HG02938 (cell line): ENCODE measurements at regions not wholly inside any gene's neighbourhood (a gene's known extent, or its start where the extent isn't known, plus 50 kb on each side); places are given as distances from the start of the nearest gene placed in this dataset.

ENCODE experiments used
- ATAC-seq: cut with Tn5 transposase; IDR thresholded peaks from one replicate; pipeline ENCODE4 v1.9.1; 2021; ENCODE audit warnings: mild to moderate bottlenecking, moderate library complexity; ENCODE audit not compliant: unreplicated experiment

GRCh38 chr5:54927097-54927746 lies 58.2 kb downstream of the ESM1 start:
- no peak for ATAC-seq

GRCh38 chr5:54924487-54924886 lies 60.9 kb downstream of the ESM1 start:
- ATAC-seq, result no peak

GRCh38 chr5:54917323-54917722 lies 68.1 kb downstream of the ESM1 start:
- ATAC-seq, result no peak

GRCh38 chr5:54915466-54916027 lies 69.8 kb downstream of the ESM1 start:
- no peak for ATAC-seq

- no peak for ATAC-seq
Measured at GRCh38 chr5:54912021-54912420, 73.4 kb downstream of the ESM1 start.

DNA sequence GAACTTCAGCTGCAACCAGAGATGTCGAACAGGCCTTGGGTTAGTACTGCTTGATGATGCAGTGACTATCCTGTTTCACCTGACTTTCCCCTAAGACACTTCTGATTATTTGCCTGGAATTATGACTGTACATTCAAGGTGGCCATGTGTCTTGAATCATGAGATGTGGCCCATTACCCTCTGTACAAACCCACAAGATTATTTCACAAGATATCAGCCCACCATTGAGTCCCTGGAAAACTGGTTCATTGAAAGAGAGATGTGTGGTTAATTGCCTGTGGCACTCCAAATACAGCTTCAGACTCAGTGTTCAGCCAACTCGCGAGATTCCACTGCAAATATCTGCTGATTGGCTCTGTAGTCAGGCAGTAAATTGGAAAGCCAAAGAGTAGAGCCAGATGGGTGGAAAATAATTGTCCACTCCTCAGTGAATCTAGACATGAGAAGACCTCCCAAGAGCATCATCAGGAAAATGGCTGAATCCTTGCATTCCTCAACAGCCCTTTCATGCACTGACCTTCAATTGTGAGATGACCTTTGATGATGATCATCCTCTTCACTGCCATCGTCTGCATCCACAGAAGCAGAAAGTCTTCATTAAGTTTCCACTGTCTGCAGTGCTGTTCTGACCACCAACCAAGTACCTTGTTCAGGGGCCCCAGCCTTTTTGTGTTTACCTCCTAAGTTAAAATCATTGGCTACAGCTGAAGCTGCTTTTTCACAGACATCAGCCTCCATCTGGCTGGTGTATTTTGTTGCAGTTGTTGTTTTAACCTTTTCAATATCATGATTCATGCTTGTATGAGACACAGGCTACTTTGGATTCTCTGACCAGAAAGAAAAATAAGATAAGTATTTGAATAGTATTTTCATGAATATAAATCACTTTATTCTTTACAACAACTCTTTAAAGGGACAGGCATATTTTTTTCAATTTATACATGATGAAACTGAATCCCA lies 75.2 kb downstream of the ESM1 start:
- ATAC-seq, result no peak

- ATAC-seq, result no peak
Measured at GRCh38 chr5:54908774-54909525, 76.4 kb downstream of the ESM1 start.

DNA sequence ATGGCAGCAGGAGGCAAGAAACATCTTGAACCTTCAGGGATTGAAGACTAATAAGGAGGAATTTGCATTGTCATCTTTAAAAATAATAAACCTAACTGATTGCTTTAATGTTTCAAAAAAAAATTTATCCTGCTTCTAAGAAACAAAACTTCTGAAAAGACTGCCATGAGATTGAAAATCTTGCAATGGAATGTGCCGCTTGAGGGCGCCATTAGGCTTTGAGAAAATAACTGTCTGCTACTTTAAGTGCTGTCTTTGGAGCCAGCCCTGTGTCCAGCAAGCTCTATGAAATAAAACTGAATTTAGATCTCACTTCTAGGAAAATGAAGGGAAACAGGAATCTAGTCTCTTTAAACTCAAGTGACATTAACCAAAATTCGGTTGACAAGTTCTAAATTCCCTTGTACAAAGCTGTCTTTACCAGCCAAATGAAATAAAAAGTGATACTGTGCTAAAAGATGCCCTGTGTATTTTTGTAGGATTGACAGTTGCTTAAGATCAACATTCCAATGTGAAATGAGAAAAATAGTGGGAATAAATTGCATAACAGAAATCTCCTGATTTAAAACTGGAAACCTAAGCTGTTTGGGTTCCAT lies 79.4 kb downstream of the ESM1 start:
- no peak for ATAC-seq

GRCh38 chr5:54905246-54905795 lies 80.1 kb downstream of the ESM1 start:
- no peak for ATAC-seq

DNA sequence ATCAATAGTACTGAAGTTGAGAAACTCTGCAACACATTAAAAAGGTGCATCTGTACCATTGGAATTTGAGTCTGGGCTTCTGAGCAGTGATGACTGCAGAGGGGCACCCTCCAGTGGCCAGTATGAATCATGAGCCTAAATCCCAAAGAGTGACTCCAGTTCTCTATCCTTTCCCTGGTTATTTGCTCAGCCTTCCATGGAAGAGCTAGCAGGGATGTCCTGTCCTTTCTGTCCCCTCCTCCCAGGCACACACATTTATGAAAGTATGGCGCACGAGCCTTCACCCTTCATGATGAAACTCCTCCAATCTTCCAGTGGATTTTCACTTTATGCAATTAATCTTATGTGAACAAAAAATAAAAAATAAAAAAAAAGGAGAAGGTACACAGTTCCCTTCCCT lies 81.0 kb downstream of the ESM1 start:
- no peak for ATAC-seq

- peak; percentile 100 for ATAC-seq
Measured at GRCh38 chr5:54902791-54903473, 82.5 kb downstream of the ESM1 start.

DNA sequence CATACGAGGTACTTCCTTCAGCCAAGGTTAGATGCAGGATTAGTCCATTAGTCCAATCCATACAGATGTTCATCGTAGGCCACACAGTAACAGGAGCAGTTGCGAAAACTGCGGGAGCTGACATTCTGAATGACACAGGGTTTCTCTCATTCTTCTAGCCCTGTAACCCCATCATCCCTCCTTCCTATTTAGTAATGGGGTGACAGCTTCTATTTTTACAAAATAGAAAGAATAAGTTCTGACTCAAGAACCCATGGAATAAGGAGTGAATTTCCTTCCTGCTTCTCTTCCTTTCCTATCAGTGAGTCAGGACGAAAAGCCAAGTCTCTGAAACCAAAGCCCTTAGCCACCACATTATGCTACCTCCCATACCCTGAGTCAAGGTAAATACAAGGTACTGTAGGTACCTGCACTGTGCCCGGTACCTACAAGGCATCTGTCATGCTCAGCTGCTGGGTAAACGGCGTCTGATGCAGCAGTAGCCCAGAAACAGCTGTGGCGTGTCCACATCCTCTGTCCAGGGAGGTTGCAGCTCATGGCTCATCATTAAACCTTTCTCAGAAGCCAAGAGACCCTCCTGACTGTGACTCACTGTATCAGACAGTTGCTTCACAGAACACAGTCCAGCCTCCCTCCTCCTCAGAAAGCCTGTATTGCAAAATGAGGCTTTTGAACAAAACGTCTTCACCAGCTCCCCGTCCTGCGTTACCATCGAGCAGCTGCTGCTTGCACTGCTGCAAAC lies 84.2 kb downstream of the ESM1 start:
- no peak for ATAC-seq

- no peak for ATAC-seq
Measured at GRCh38 chr5:54897001-54897400, 88.4 kb downstream of the ESM1 start.

DNA sequence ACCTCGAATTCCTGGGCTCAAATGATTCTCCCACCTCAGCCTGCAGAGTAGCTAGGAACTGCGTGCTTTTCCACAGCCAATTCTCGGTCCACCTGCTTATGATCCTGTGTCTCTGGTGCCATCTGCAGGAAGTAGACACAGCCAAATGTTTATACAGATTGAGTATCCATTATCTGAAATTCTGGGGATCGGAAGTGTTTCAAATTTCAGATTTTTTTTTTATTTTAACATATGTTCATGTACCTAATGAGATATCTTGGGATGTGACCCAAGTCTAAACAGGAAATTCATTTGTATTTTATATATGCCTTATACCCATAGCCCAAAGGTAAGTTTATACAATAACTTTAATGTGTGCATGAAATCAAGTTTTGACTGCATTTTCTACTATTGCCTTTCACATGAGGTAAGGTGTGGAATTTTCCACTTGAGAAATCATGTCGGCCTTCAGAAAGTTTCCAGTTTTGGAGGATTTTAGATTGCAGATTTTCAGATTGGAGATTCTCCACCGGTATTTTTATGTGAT lies 89.5 kb downstream of the ESM1 start:
- ATAC-seq, result no peak

DNA sequence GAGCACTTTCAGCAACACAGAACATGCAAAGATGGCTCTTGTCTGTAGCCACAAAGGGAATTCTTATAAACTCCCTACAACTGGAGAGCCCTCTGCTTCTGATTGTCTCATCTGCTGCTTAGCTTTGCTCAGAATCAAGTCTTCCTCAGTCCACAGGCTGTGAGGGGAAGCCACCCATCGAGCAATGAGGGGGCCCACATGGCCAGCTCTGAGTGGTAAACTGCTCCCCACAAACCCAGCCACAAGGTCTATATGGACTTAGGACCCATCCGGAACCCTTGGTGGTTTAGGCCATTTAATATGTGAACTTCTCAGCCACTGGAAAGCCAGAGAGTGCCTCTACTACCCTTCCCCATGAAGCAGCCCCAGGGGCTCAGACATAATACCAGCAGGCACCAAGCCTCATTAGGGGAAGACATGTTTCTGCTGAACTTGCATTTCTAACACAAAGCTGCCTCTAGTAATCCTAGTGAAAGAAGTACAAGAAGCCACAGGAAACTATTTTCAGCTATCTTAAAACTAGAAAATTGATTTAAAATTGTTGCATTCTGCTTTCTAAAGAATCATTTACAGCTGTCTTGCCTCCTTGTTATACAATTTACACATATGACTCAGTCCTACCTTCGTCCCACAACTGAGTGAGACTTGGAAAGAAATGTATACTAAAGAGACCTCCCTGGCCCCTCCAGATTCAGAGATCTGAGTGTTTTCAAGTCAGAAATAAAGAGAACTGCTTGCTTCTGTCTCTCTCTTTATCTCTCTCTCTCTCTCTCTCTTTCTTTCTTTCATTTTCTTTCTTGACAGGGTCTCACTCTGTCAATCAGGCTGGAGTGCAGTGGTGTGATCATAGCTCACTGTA lies 90.2 kb downstream of the ESM1 start:
- no peak for ATAC-seq

- ATAC-seq, result no peak
Measured at GRCh38 chr5:54889826-54890225, 95.6 kb downstream of the ESM1 start.

- no peak for ATAC-seq
Measured at GRCh38 chr5:54887663-54888062, 97.7 kb downstream of the ESM1 start.

DNA sequence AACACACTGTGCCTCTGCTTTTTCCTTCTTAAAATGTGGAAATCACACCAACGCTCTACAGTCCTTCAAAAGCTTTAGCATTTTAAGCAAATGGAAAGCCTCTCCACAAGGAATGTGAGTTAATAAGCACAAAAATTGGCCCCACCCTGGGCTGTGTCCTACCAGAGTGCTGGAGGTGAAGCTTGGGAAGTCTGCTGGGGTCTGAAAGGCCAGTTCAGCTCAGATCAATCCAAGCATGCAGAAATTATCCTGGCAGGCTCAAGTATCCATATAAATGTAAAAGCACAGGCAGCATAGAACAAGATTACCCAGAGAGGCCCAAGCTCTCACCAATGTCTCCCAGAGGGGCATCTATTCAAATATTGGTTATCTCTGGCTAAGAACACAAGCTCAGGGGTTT lies 98.5 kb downstream of the ESM1 start:
- ATAC-seq, result no peak
